ENCODE measurements at regions not wholly inside any gene's neighbourhood (a gene's known extent, or its start where the extent isn't known, plus 50 kb on each side); places are given as distances from the start of the nearest gene placed in this dataset.

- TF ChIP-seq POLR2A (IDR thresholded peaks at IDR 0.05) (no peak), CTCF (IDR thresholded peaks at IDR 0.05) (no peak)
- 60 to 73% (median 68%) methylated on average over 1 of the region's 1 CpG for WGBS, 4 donors
- H3K9me3 ChIP-seq (replicated peaks in 1 of 3), result no peaks in the 10 kb centered on the region
- no peak overlapping the region for H3K27ac ChIP-seq
- DNase-seq, result no peak
- no peaks in the 10 kb centered on the region for H3K36me3 ChIP-seq (replicated peaks in 1 of 2)
- intact Hi-C loops (cut with DNase I), result no loop called here
- no peak overlapping the region for H3K4me3 ChIP-seq
- no peaks in the 10 kb centered on the region for H3K4me1 ChIP-seq (replicated peaks in 1 of 2)
- H3K27me3 ChIP-seq, result no peaks in the 10 kb centered on the region
Measured at GRCh38 chr5:119919279-119919678, 289.9 kb downstream of the FAM170A start.

GRCh38 chr5:119926301-119926700 is 296.9 kb downstream of the FAM170A start:
- H3K36me3 ChIP-seq (replicated peaks in 1 of 2), result no peaks in the 10 kb centered on the region
- 89 to 100% (median 94%) methylated on average over 1 of the region's 1 CpG for WGBS, 4 donors
- H3K27me3 ChIP-seq, result no peaks in the 10 kb centered on the region
- intact Hi-C loops (cut with DNase I), result no loop called here
- no peak overlapping the region for H3K27ac ChIP-seq
- H3K4me1 ChIP-seq (replicated peaks in 1 of 2), result no peaks in the 10 kb centered on the region
- no peaks in the 10 kb centered on the region for H3K9me3 ChIP-seq (replicated peaks in 1 of 3)
- TF ChIP-seq CTCF (IDR thresholded peaks at IDR 0.05), result no peak
- no peak for TF ChIP-seq POLR2A (IDR thresholded peaks at IDR 0.05)
- DNase-seq, result no peak
- no peak overlapping the region for H3K4me3 ChIP-seq

- intact Hi-C loops (cut with DNase I), result no loop called here
- Histone ChIP-seq H3K27me3 (no peaks in the 10 kb centered on the region), H3K36me3 (replicated peaks in 1 of 2) (no peaks in the 10 kb centered on the region), H3K4me1 (replicated peaks in 1 of 2) (no peaks in the 10 kb centered on the region), H3K9me3 (replicated peaks in 1 of 3) (no peaks in the 10 kb centered on the region), H3K4me3 (no peak overlapping the region), H3K27ac (no peak overlapping the region)
- DNase-seq, result no peak
- TF ChIP-seq CTCF (IDR thresholded peaks at IDR 0.05) (no peak), POLR2A (IDR thresholded peaks at IDR 0.05) (no peak)
Measured at GRCh38 chr5:119928974-119929373, 299.6 kb downstream of the FAM170A start.

GRCh38 chr5:119930490-119930889 is 301.1 kb downstream of the FAM170A start:
- Histone ChIP-seq H3K4me1 (replicated peaks in 1 of 2) (no peaks in the 10 kb centered on the region), H3K4me3 (no peak overlapping the region), H3K27ac (no peak overlapping the region), H3K27me3 (no peaks in the 10 kb centered on the region), H3K9me3 (replicated peaks in 1 of 3) (no peaks in the 10 kb centered on the region), H3K36me3 (replicated peaks in 1 of 2) (no peaks in the 10 kb centered on the region)
- TF ChIP-seq POLR2A (IDR thresholded peaks at IDR 0.05) (no peak), CTCF (IDR thresholded peaks at IDR 0.05) (no peak)
- intact Hi-C loops (cut with DNase I), result no loop called here
- WGBS, 4 donors, result 75 to 86% (median 78%) methylated on average over 4 of the region's 4 CpGs
- DNase-seq, result no peak
